ENCODE measurements at regions not wholly inside any gene's neighbourhood (a gene's known extent, or its start where the extent isn't known, plus 50 kb on each side); places are given as distances from the start of the nearest gene placed in this dataset.

DNA sequence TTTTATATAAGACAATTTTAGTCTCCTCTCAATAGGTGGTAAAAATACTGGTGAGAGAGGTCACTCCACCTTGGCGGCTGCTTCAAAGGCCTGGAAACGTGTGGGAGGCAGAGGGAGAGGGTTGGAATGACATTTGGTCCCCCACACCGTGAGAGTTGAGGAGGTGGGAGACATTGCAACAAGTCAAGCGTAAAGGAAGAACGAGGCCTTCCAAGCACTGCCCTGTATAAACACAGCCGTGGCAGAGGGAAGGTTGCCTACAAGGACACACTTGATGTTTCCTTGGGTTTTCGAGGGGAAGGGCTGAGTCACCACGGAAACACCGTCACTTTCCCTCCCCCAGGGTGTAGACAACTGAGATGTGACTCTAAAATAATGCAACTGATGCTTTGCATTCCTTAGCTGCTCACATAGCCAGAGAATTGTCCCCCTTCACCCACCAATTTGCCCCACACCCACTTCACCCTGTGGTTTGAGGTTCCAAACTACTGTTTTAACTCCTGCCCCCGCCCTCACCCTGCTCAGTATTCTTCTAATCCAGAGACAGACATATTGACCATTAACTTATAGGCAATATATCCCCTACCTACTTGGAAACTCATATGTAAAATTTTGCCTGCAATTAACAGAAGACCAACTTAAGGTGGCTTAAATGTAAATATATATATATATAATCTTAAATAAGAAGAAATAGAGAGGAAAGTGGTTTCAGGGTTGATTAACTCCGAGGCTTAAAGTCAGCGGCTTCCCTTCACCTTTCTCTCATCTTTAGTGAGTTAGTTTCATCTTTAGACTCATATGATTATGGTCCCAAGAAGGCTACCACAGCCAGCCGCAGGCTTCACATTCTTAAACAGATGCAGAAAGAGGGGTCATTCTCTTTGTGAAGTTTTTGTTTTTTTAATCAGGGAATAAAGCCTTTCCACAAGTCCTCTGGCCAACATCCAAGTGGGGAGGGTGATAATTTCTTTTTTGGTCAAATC is 54.1 kb upstream of the BDNF start:
- H3K27ac ChIP-seq (ENCODE audit: low read depth, low read length), result no peak overlapping the region
- H3K4me1 ChIP-seq (ENCODE audit: control insufficient read depth in 1 of 2, insufficient read depth in 2 of 2, low read length in 2 of 2), result no peaks in the 10 kb centered on the region
- no peak overlapping the region for H3K4me3 ChIP-seq (ENCODE audit: low read depth in 1 of 2, low read length in 2 of 2)
- H3K9me3 ChIP-seq (ENCODE audit: control insufficient read depth in 1 of 2, low read length in 2 of 2), result no peaks in the 10 kb centered on the region
- no peaks in the 10 kb centered on the region for H3K27me3 ChIP-seq (ENCODE audit: control insufficient read depth in 1 of 2, insufficient read depth in 2 of 2, low read length in 2 of 2)
- no peak overlapping the region for H3K9ac ChIP-seq (ENCODE audit: low read depth in 1 of 2, low read length in 2 of 2)
- H3K36me3 ChIP-seq (ENCODE audit: control insufficient read depth in 1 of 2, insufficient read depth in 2 of 2, low read length in 2 of 2), result no peaks in the 10 kb centered on the region
